IMR-90 (cell line): ENCODE measurements at regions not wholly inside any gene's neighbourhood (a gene's known extent, or its start where the extent isn't known, plus 50 kb on each side); places are given as distances from the start of the nearest gene placed in this dataset.

Source experiments
- ATAC-seq: fragments of 200-7000 bp; cut with Tn5 transposase; 2 replicates; pipeline ENCODE4 v1.9.1; 2020; ENCODE audit warnings: low read depth, mild to moderate bottlenecking, moderate library complexity
- BruUV-seq: library from RNA; stranded (reverse); fragments of 400-500 nt; replicated peaks from 2 replicates; lab custom pipeline; 2021; lab: Mats Ljungman, UMichigan
- CTCF ChIA-PET: fragments of 300-600 bp; formaldehyde crosslinking; extraction: SDS; loops from one replicate; lab custom pipeline; 2021; ENCODE audit warnings: antibody characterized with exemption; lab: Yijun Ruan, JAX
- POLR2A ChIA-PET: fragments of 300-600 bp; sonication (Branson Sonifier 250); formaldehyde crosslinking; loops from one replicate; lab custom pipeline; 2022; ENCODE audit warnings: antibody characterized with exemption; ENCODE audit not compliant: unreplicated experiment; lab: Charles Lee
- DNase-seq: peaks from one replicate; pipeline ENCODE4 v3.0.0; 2013
- H2AFZ ChIP-seq: replicated peaks from 2 replicates; pipeline ENCODE3; 2013; ENCODE audit warnings: low read length, mild to moderate bottlenecking; ENCODE audit not compliant: poor library complexity
- H2AK5ac ChIP-seq: 2 replicates; pipeline ENCODE4 v1.6.1; 2013; ENCODE audit warnings: low read depth, low read length, inconsistent platforms
- H2AK9ac ChIP-seq: replicated peaks from 2 replicates; pipeline ENCODE3; 2013; ENCODE audit warnings: mild to moderate bottlenecking, low read depth, low read length, moderate library complexity; ENCODE audit not compliant: poor library complexity
- H2BK120ac ChIP-seq: 2 replicates; pipeline ENCODE4 v1.6.1; 2013; ENCODE audit warnings: low read depth, low read length, inconsistent platforms
- H2BK15ac ChIP-seq: 3 replicates; pipeline ENCODE4 v1.6.1; 2013; ENCODE audit warnings: low read depth, low read length, inconsistent platforms
- H2BK20ac ChIP-seq: 2 replicates; pipeline ENCODE4 v1.6.1; 2013; ENCODE audit warnings: low read depth, mild to moderate bottlenecking, inconsistent platforms, low read length, moderate library complexity
- H2BK5ac ChIP-seq: 2 replicates; pipeline ENCODE4 v1.6.1; 2013; ENCODE audit warnings: mild to moderate bottlenecking, low read depth, low read length, inconsistent platforms; ENCODE audit not compliant: poor library complexity, severe bottlenecking
- H3K14ac ChIP-seq: replicated peaks from 2 replicates; pipeline ENCODE4 v1.6.1; 2013; ENCODE audit warnings: low read depth, low read length, inconsistent platforms
- H3K18ac ChIP-seq: 2 replicates; pipeline ENCODE4 v1.6.1; 2013; ENCODE audit warnings: low read depth, low read length, control low read depth
- H3K23ac ChIP-seq: 2 replicates; pipeline ENCODE4 v1.6.1; 2013; ENCODE audit warnings: low read depth, low read length, inconsistent platforms
- H3K27ac ChIP-seq: 2 replicates; pipeline ENCODE4 v1.5.1; 2013; ENCODE audit warnings: mild to moderate bottlenecking, control low read depth, low read length; ENCODE audit not compliant: insufficient read depth
- H3K27me3 ChIP-seq: 2 replicates; pipeline ENCODE4 v1.6.1; 2013; ENCODE audit warnings: low read length; ENCODE audit not compliant: control insufficient read depth, insufficient read depth
- H3K36me3 ChIP-seq: 2 replicates; pipeline ENCODE4 v1.6.1; 2013; ENCODE audit warnings: low read length, mixed read lengths; ENCODE audit not compliant: control insufficient read depth, insufficient read depth
- H3K4ac ChIP-seq: 2 replicates; pipeline ENCODE4 v1.6.1; 2013; ENCODE audit warnings: low read depth, low read length, inconsistent platforms
- H3K4me1 ChIP-seq: 2 replicates; pipeline ENCODE4 v1.6.1; 2013; ENCODE audit warnings: low read length, mixed read lengths; ENCODE audit not compliant: control insufficient read depth, insufficient read depth
- H3K4me2 ChIP-seq: 2 replicates; pipeline ENCODE4 v1.6.1; 2013; ENCODE audit warnings: low read depth, mild to moderate bottlenecking, control low read depth, low read length, moderate library complexity
- H3K4me3 ChIP-seq: 2 replicates; pipeline ENCODE4 v1.5.1; 2013; ENCODE audit warnings: low read depth, mild to moderate bottlenecking, control low read depth, low read length, moderate library complexity; ENCODE audit not compliant: insufficient read depth
- H3K56ac ChIP-seq: 2 replicates; pipeline ENCODE4 v1.6.1; 2013; ENCODE audit warnings: low read length, inconsistent platforms; ENCODE audit not compliant: insufficient read depth; ENCODE audit errors: extremely low read depth
- H3K79me1 ChIP-seq, 2 experiments: 2 replicates each; pipeline ENCODE4 v1.6.1; 2013; ENCODE audit warnings: low read length in 2 of 2, inconsistent platforms in 1 of 2, low read depth in 1 of 2
- H3K9ac ChIP-seq: 2 replicates; pipeline ENCODE4 v1.6.1; 2013; ENCODE audit warnings: low read depth, low read length, control low read depth
- H3K9me1 ChIP-seq: 2 replicates; pipeline ENCODE4 v1.6.1; 2013; ENCODE audit warnings: low read length, inconsistent platforms; ENCODE audit not compliant: insufficient read depth
- H3K9me3 ChIP-seq: 2 replicates; pipeline ENCODE4 v1.6.1; 2013; ENCODE audit warnings: low read length; ENCODE audit not compliant: control insufficient read depth, insufficient read depth
- H4K20me1 ChIP-seq: 2 replicates; pipeline ENCODE4 v1.6.1; 2013; ENCODE audit warnings: low read length, inconsistent platforms; ENCODE audit not compliant: insufficient read depth
- H4K5ac ChIP-seq: 2 replicates; pipeline ENCODE4 v1.6.1; 2013; ENCODE audit warnings: mild to moderate bottlenecking, low read depth, low read length, control low read depth
- H4K8ac ChIP-seq, 2 experiments: 2 replicates each; pipeline ENCODE4 v1.6.1; 2013; ENCODE audit warnings: low read depth in 2 of 2, low read length in 2 of 2, control low read depth in 1 of 2, inconsistent platforms in 1 of 2
- H4K91ac ChIP-seq: 2 replicates; pipeline ENCODE4 v1.6.1; 2013; ENCODE audit warnings: low read depth, low read length, inconsistent platforms; ENCODE audit not compliant: insufficient read depth
- BHLHE40 ChIP-seq: fragments of 150-350 bp; IDR thresholded peaks from 2 replicates; pipeline ENCODE4 v1.6.1; 2016; ENCODE audit warnings: mild to moderate bottlenecking, low read depth, low read length
- CEBPB ChIP-seq: IDR thresholded peaks from 2 replicates; pipeline ENCODE4 v1.6.1; 2012; ENCODE audit warnings: low read depth, low read length, improper control_type of control experiment
- CHD1 ChIP-seq: IDR thresholded peaks from 2 replicates; pipeline ENCODE4 v1.6.1; 2012; ENCODE audit warnings: low read depth, low read length, improper control_type of control experiment
- MAFK ChIP-seq: IDR thresholded peaks from 2 replicates; pipeline ENCODE4 v1.6.1; 2012; ENCODE audit warnings: low read depth, low read length, improper control_type of control experiment
- MXI1 ChIP-seq: IDR thresholded peaks from 2 replicates; pipeline ENCODE4 v1.6.1; 2012; ENCODE audit warnings: low read depth, mild to moderate bottlenecking, low read length, moderate library complexity, borderline replicate concordance
- POLR2A ChIP-seq: IDR thresholded peaks from 2 replicates; pipeline ENCODE4 v1.6.1; 2012; ENCODE audit warnings: mild to moderate bottlenecking, low read depth, low read length
- RAD21 ChIP-seq: IDR thresholded peaks from 2 replicates; pipeline ENCODE4 v1.6.1; 2012; ENCODE audit warnings: low read length, improper control_type of control experiment
- SMC3 ChIP-seq: fragments of 150-350 bp; IDR thresholded peaks from 2 replicates; pipeline ENCODE4 v1.6.1; 2016; ENCODE audit warnings: low read depth, mild to moderate bottlenecking, antibody characterized with exemption, low read length, moderate library complexity
- WGBS, 2 experiments: methylation state at CpG; one replicate each; pipeline versions ENCODE4 v1.1.5 to v1.1.7; 2013; ENCODE audit warnings: missing lambda C conversion rate in 2 of 2; ENCODE audit not compliant: insufficient read length in 1 of 2; ENCODE audit errors: extremely low coverage in 2 of 2; 5-methylcytosine and 5-hydroxymethylcytosine counted together
- dilution Hi-C: fragments of 300-500 bp; cut with HindIII; formaldehyde crosslinking; loops from one replicate; pipeline ENCODE4 v1.14.3; 2018; ENCODE audit warnings: low sequenced_read_pairs; ENCODE audit not compliant: unreplicated experiment
- in situ Hi-C: fragments of 300-500 bp; cut with MboI; formaldehyde crosslinking; loops from 3 replicates; pipeline ENCODE4 v1.14.3; 2019; ENCODE audit warnings: low sequenced_read_pairs, inconsistent platforms, mixed read lengths
- intact Hi-C: fragments of 100-400 bp; cut with micrococcal nuclease; formaldehyde crosslinking; loops from 2 replicates; pipeline ENCODE4 v1.10.0; 2022
- TF ChIP-seq, protein P1 (sequence below): fragments of 150-350 bp; IDR thresholded peaks from 2 replicates; pipeline ENCODE4 v1.6.1; 2017; ENCODE audit warnings: mild to moderate bottlenecking, antibody characterized with exemption, low read length, low read depth

DNA sequence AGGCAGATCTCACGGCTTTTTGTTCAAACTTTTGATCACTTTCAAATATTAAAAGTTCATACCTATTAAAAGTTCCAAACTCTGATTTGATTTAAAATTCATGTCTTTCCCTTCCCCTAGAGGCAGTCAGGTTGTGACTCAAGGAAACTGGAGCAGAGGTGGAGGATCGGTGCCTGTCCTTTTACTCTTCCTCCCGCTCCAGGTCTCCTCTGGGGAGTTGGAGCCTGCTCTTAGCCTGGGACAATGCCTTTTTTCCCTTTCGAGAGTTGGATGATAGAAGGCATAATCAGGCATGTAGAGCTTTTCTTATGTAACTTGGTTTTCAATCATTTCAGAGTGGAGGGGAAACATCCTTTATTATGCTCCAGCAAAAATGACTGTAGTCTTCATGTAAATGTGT lies 1706.1 kb upstream of the CELF4 start:
- ATAC-seq (no peak), DNase-seq (no peak)
- Histone ChIP-seq H3K18ac (no peak overlapping the region), H2BK15ac (no peak overlapping the region), H2BK120ac (no peak overlapping the region), H3K4me2 (no peak overlapping the region), H3K23ac (no peak overlapping the region), H4K20me1 (no peaks in the 10 kb centered on the region), H3K4me3 (no peak overlapping the region), H2BK20ac (no peak overlapping the region), H3K27me3 (no peaks in the 10 kb centered on the region), H3K36me3 (no peaks in the 10 kb centered on the region), H3K14ac (no peak overlapping the region), H3K79me1 (no peaks in the 10 kb centered on the region), H3K9me3 (no peaks in the 10 kb centered on the region), H3K4ac (no peak overlapping the region), H3K4me1 (no peaks in the 10 kb centered on the region), H2AK9ac (no peak overlapping the region), H4K91ac (no peak overlapping the region), H3K9me1 (no peaks in the 10 kb centered on the region), H4K5ac (no peak overlapping the region), H3K56ac (no peak overlapping the region), H4K8ac (no peak overlapping the region), H2BK5ac (no peak overlapping the region), H3K9ac (no peak overlapping the region), H3K27ac (no peak overlapping the region), H2AFZ (no peak overlapping the region), H2AK5ac (no peak overlapping the region)
- in situ Hi-C loops = no loop called here
- dilution Hi-C loops = no loop called here
- POLR2A ChIA-PET = no interaction called here
- TF ChIP-seq MXI1 = no peak
- TF ChIP-seq BHLHE40 = no peak
- TF ChIP-seq, protein P1, sequence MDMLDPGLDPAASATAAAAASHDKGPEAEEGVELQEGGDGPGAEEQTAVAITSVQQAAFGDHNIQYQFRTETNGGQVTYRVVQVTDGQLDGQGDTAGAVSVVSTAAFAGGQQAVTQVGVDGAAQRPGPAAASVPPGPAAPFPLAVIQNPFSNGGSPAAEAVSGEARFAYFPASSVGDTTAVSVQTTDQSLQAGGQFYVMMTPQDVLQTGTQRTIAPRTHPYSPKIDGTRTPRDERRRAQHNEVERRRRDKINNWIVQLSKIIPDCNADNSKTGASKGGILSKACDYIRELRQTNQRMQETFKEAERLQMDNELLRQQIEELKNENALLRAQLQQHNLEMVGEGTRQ = no peak
- TF ChIP-seq CEBPB = no peak
- no peak for TF ChIP-seq RAD21
- TF ChIP-seq POLR2A = no peak
- no peak for TF ChIP-seq CHD1
- TF ChIP-seq SMC3 = no peak
- no peak for TF ChIP-seq MAFK
- intact Hi-C loops = no loop called here
- CTCF ChIA-PET = interaction anchor here (1.0 kb wide), 1 partner anchor 54 kb away, joined by 3 read pairs; no protein-coding TSS in a partner anchor
- no CpG with 5 or more reads among the region's 4 CpGs for WGBS, 2 experiments
- no TSS peak for BruUV-seq
